Activated T-cell treated with anti-CD3 and anti-CD28 coated beads, Interleukin-2, amount 50 U/mL, for 4 hours (primary cell): ENCODE measurements at regions not wholly inside any gene's neighbourhood (a gene's known extent, or its start where the extent isn't known, plus 50 kb on each side); places are given as distances from the start of the nearest gene placed in this dataset.

Experiments
- ATAC-seq, 2 donors: fragments of 200-7000 bp; cut with Tn5 transposase; one replicate each; pipeline ENCODE4 v1.10.0; 2021
- DNase-seq: peaks from one replicate; pipeline ENCODE4 v3.0.0-alpha.2; 2020
- H3K27me3 Mint-ChIP-seq: one replicate; pipeline ENCODE4 v1.8.0; 2021; ENCODE audit warnings: low read depth, mixed read lengths
- H3K36me3 Mint-ChIP-seq: one replicate; pipeline ENCODE4 v1.8.0; 2022; ENCODE audit warnings: mixed read lengths; ENCODE audit not compliant: insufficient read depth
- H3K4me1 Mint-ChIP-seq: one replicate; pipeline ENCODE4 v1.8.0; 2021; ENCODE audit warnings: low read depth, mixed read lengths
- H3K4me3 Mint-ChIP-seq: one replicate; pipeline ENCODE4 v1.8.0; 2021; ENCODE audit warnings: mild to moderate bottlenecking, moderate library complexity, mixed read lengths
- H3K9me3 Mint-ChIP-seq: one replicate; pipeline ENCODE4 v1.8.0; 2021; ENCODE audit warnings: mixed read lengths

- Mint-ChIP-seq H3K27me3 (peaks cover 15% of the 10 kb centered on the region), H3K4me3 (no peak overlapping the region), H3K9me3 (peaks cover 30% of the 10 kb centered on the region), H3K36me3 (peaks cover 2% of the 10 kb centered on the region), H3K4me1 (no peaks in the 10 kb centered on the region)
- ATAC-seq, result no peak
- no peak for DNase-seq
These were observed 67.3 kb upstream of the ADRB2 start for GRCh38 chr5:148759101-148759500.

GRCh38 chr5:148760945-148761638 lies 65.3 kb upstream of the ADRB2 start:
- ATAC-seq (peak in 1 of 2 donors; percentile 32), DNase-seq (no peak)
- no peaks in the 10 kb centered on the region for H3K4me1 Mint-ChIP-seq
- peaks cover 16% of the 10 kb centered on the region for H3K27me3 Mint-ChIP-seq
- peaks cover 2% of the 10 kb centered on the region for H3K36me3 Mint-ChIP-seq
- H3K4me3 Mint-ChIP-seq, result no peak overlapping the region
- H3K9me3 Mint-ChIP-seq, result peaks cover 18% of the 10 kb centered on the region

GRCh38 chr5:148763996-148764395 lies 62.4 kb upstream of the ADRB2 start:
- DNase-seq (no peak), ATAC-seq (no peak)
- peaks cover 25% of the 10 kb centered on the region for H3K27me3 Mint-ChIP-seq
- H3K4me3 Mint-ChIP-seq, result no peak overlapping the region
- H3K36me3 Mint-ChIP-seq, result no peaks in the 10 kb centered on the region
- no peaks in the 10 kb centered on the region for H3K9me3 Mint-ChIP-seq
- no peaks in the 10 kb centered on the region for H3K4me1 Mint-ChIP-seq

- H3K36me3 Mint-ChIP-seq, result no peaks in the 10 kb centered on the region
- no peak for DNase-seq
- no peak for ATAC-seq
- H3K27me3 Mint-ChIP-seq, result peaks cover 21% of the 10 kb centered on the region
- no peaks in the 10 kb centered on the region for H3K4me1 Mint-ChIP-seq
- no peaks in the 10 kb centered on the region for H3K9me3 Mint-ChIP-seq
- no peak overlapping the region for H3K4me3 Mint-ChIP-seq
These were observed 61.4 kb upstream of the ADRB2 start for GRCh38 chr5:148765061-148765460.

GRCh38 chr5:148768806-148769415 lies 57.5 kb upstream of the ADRB2 start:
- H3K27me3 Mint-ChIP-seq, result peaks cover 31% of the 10 kb centered on the region
- H3K9me3 Mint-ChIP-seq, result no peaks in the 10 kb centered on the region
- no peak overlapping the region for H3K4me3 Mint-ChIP-seq
- no peaks in the 10 kb centered on the region for H3K4me1 Mint-ChIP-seq
- ATAC-seq (no peak), DNase-seq (no peak)
- H3K36me3 Mint-ChIP-seq, result no peaks in the 10 kb centered on the region

- Mint-ChIP-seq H3K27me3 (peaks cover 32% of the 10 kb centered on the region), H3K9me3 (no peaks in the 10 kb centered on the region), H3K36me3 (no peaks in the 10 kb centered on the region), H3K4me3 (no peak overlapping the region), H3K4me1 (no peaks in the 10 kb centered on the region)
- ATAC-seq (no peak), DNase-seq (no peak)
These were observed 56.5 kb upstream of the ADRB2 start for GRCh38 chr5:148769941-148770340.

- Mint-ChIP-seq H3K27me3 (peaks cover 20% of the 10 kb centered on the region), H3K4me1 (no peaks in the 10 kb centered on the region), H3K36me3 (no peaks in the 10 kb centered on the region), H3K4me3 (no peak overlapping the region), H3K9me3 (no peaks in the 10 kb centered on the region)
- ATAC-seq (no peak), DNase-seq (no peak)
These were observed 52.1 kb upstream of the ADRB2 start for GRCh38 chr5:148774313-148774712.

GRCh38 chr5:148776261-148776660 lies 50.1 kb upstream of the ADRB2 start:
- H3K27me3 Mint-ChIP-seq, result peaks cover 14% of the 10 kb centered on the region
- no peaks in the 10 kb centered on the region for H3K4me1 Mint-ChIP-seq
- no peaks in the 10 kb centered on the region for H3K9me3 Mint-ChIP-seq
- H3K4me3 Mint-ChIP-seq, result no peak overlapping the region
- DNase-seq (no peak), ATAC-seq (no peak)
- no peaks in the 10 kb centered on the region for H3K36me3 Mint-ChIP-seq
